ENCODE measurements at regions not wholly inside any gene's neighbourhood (a gene's known extent, or its start where the extent isn't known, plus 50 kb on each side); places are given as distances from the start of the nearest gene placed in this dataset.

- no peak for TF ChIP-seq POLR2A (IDR thresholded peaks at IDR 0.05)
- TF ChIP-seq POLR2AphosphoS5 (IDR thresholded peaks at IDR 0.05; ENCODE audit: insufficient read depth in 1 of 2, low read depth in 1 of 2): no peak
- no peak for TF ChIP-seq CTCF (IDR thresholded peaks at IDR 0.05)
- DNase-seq (ENCODE audit: extremely low spot score in 2 of 2): no peak
- Histone ChIP-seq H3K27ac (no peak overlapping the region), H3K9me3 (no peaks in the 10 kb centered on the region), H3K36me3 (peaks cover 0 to 16% of the 10 kb centered on the region in 2 donors), H3K4me1 (peaks cover 9% of the 10 kb centered on the region), H3K4me3 (no peak overlapping the region), H3K27me3 (no peaks in the 10 kb centered on the region)
- intact Hi-C loops (cut with DNase I): no loop called here
These were observed 472.8 kb downstream of the SHQ1 start for GRCh38 chr3:72375237-72376076.

- Histone ChIP-seq H3K27ac (no peak overlapping the region), H3K4me3 (no peak overlapping the region), H3K36me3 (peaks cover 0 to 9% of the 10 kb centered on the region in 2 donors), H3K27me3 (no peaks in the 10 kb centered on the region), H3K9me3 (no peaks in the 10 kb centered on the region), H3K4me1 (no peaks in the 10 kb centered on the region)
- TF ChIP-seq POLR2AphosphoS5 (IDR thresholded peaks at IDR 0.05; ENCODE audit: insufficient read depth in 1 of 2, low read depth in 1 of 2) (no peak), CTCF (IDR thresholded peaks at IDR 0.05) (no peak), POLR2A (IDR thresholded peaks at IDR 0.05) (no peak)
- DNase-seq (ENCODE audit: extremely low spot score in 2 of 2): no peak
- intact Hi-C loops (cut with DNase I): no loop called here
These were observed 475.1 kb downstream of the SHQ1 start for GRCh38 chr3:72373139-72373538.

- no peaks in the 10 kb centered on the region for H3K36me3 ChIP-seq
- H3K4me3 ChIP-seq: no peak overlapping the region
- intact Hi-C loops (cut with DNase I): no loop called here
- no peaks in the 10 kb centered on the region for H3K4me1 ChIP-seq
- no peak for TF ChIP-seq CTCF (IDR thresholded peaks at IDR 0.05)
- no peak for TF ChIP-seq POLR2A (IDR thresholded peaks at IDR 0.05)
- TF ChIP-seq POLR2AphosphoS5 (IDR thresholded peaks at IDR 0.05; ENCODE audit: insufficient read depth in 1 of 2, low read depth in 1 of 2): no peak
- H3K27me3 ChIP-seq: no peaks in the 10 kb centered on the region
- DNase-seq (ENCODE audit: extremely low spot score in 2 of 2): no peak
- no peaks in the 10 kb centered on the region for H3K9me3 ChIP-seq
- H3K27ac ChIP-seq: no peak overlapping the region
These were observed 476.1 kb downstream of the SHQ1 start for GRCh38 chr3:72372161-72372560.

- intact Hi-C loops (cut with DNase I): no loop called here
- Histone ChIP-seq H3K4me3 (no peak overlapping the region), H3K9me3 (no peaks in the 10 kb centered on the region), H3K36me3 (no peaks in the 10 kb centered on the region), H3K4me1 (no peaks in the 10 kb centered on the region), H3K27me3 (no peaks in the 10 kb centered on the region), H3K27ac (no peak overlapping the region)
- TF ChIP-seq CTCF (IDR thresholded peaks at IDR 0.05) (no peak), POLR2A (IDR thresholded peaks at IDR 0.05) (no peak), POLR2AphosphoS5 (IDR thresholded peaks at IDR 0.05; ENCODE audit: insufficient read depth in 1 of 2, low read depth in 1 of 2) (no peak)
- no peak for DNase-seq (ENCODE audit: extremely low spot score in 2 of 2)
These were observed 476.8 kb downstream of the SHQ1 start for GRCh38 chr3:72371431-72371830.

GRCh38 chr3:72370947-72371346 lies 477.3 kb downstream of the SHQ1 start:
- intact Hi-C loops (cut with DNase I): no loop called here
- TF ChIP-seq CTCF (IDR thresholded peaks at IDR 0.05) (no peak), POLR2AphosphoS5 (IDR thresholded peaks at IDR 0.05; ENCODE audit: insufficient read depth in 1 of 2, low read depth in 1 of 2) (no peak), POLR2A (IDR thresholded peaks at IDR 0.05) (no peak)
- Histone ChIP-seq H3K9me3 (no peaks in the 10 kb centered on the region), H3K4me3 (no peak overlapping the region), H3K27me3 (no peaks in the 10 kb centered on the region), H3K4me1 (no peaks in the 10 kb centered on the region), H3K36me3 (no peaks in the 10 kb centered on the region), H3K27ac (no peak overlapping the region)
- DNase-seq (ENCODE audit: extremely low spot score in 2 of 2): no peak

Measured in vagina (tissue), 2 donors.